ES-I3 (cell line): ENCODE measurements at regions not wholly inside any gene's neighbourhood (a gene's known extent, or its start where the extent isn't known, plus 50 kb on each side); places are given as distances from the start of the nearest gene placed in this dataset.

Source experiments
- H3K36me3 ChIP-seq: 2 replicates; pipeline ENCODE4 v1.6.1; 2013; ENCODE audit warnings: mild to moderate bottlenecking, low read length, control low read depth, moderate library complexity; ENCODE audit not compliant: insufficient read depth
- H3K4me1 ChIP-seq: 2 replicates; pipeline ENCODE4 v1.6.1; 2013; ENCODE audit warnings: mild to moderate bottlenecking, control low read depth, low read length; ENCODE audit not compliant: insufficient read depth
- H3K9ac ChIP-seq: 2 replicates; pipeline ENCODE4 v1.6.1; 2013; ENCODE audit warnings: low read depth, mild to moderate bottlenecking, low read length, moderate library complexity
- H3K9me3 ChIP-seq: 2 replicates; pipeline ENCODE4 v1.6.1; 2013; ENCODE audit warnings: mild to moderate bottlenecking, low read length, moderate library complexity; ENCODE audit not compliant: control insufficient read depth, insufficient read depth

GRCh38 chr5:166961028-166961427, 1330.4 kb upstream of the WWC1 start:
- Histone ChIP-seq H3K9me3 (no peaks in the 10 kb centered on the region), H3K4me1 (no peaks in the 10 kb centered on the region), H3K36me3 (no peaks in the 10 kb centered on the region), H3K9ac (no peak overlapping the region)

- Histone ChIP-seq H3K36me3 (no peaks in the 10 kb centered on the region), H3K9me3 (no peaks in the 10 kb centered on the region)
Measured at GRCh38 chr5:166961913-166962312, 1329.5 kb upstream of the WWC1 start.

DNA sequence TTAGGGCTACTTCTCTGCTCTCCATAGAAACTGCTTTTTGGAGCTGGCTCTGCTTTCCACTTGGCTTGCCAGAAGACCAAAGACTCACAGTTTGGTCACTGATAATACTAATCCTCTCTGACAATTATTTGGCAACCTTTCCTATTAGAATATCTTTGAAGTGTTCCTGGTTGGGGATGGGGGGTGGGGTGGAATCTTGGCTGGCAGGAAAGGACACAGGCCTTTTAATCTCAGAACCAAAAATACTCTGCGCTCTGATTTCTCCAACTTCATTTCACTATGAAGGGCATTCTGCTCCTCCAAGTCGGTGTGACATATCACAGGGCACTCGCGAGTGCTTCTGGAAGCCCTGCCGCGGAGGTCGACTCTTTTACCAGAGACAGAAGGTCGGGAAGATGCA, 1329.0 kb upstream of the WWC1 start:
- Histone ChIP-seq H3K9me3 (no peaks in the 10 kb centered on the region), H3K36me3 (no peaks in the 10 kb centered on the region), H3K4me1 (no peaks in the 10 kb centered on the region), H3K9ac (no peak overlapping the region)

More at GRCh38 chr5:166961913-166962312, 1329.5 kb upstream of the WWC1 start:
- Histone ChIP-seq H3K9ac (no peak overlapping the region), H3K4me1 (no peaks in the 10 kb centered on the region)

- no peaks in the 10 kb centered on the region for H3K9me3 ChIP-seq
- no peak overlapping the region for H3K9ac ChIP-seq
- no peaks in the 10 kb centered on the region for H3K4me1 ChIP-seq
- no peaks in the 10 kb centered on the region for H3K36me3 ChIP-seq
Measured at GRCh38 chr5:166963596-166963995, 1327.8 kb upstream of the WWC1 start.

DNA sequence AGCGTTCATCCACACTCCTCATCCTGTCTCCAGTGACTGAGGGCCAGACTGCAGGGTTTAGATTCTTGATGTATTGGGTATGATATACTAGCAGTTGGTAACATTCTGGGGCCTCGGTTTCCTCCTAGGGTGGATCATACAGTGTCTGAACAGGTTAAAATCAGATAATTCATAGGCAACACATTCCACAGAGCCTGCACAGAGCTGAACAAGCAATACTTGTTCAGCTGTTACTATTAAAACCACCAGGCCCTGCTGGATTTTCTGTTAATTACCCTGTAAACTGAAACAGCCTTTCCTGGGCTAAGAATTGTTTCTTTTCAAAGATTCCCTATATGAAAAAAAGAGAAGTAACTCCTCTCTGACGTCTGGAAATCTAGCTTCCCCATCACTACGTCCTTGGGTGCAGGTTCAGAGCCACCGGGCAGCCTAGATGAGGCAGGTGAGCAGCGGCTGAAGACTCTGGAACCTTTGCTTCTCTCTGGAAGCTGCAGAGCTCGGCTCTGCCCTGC, 1313.5 kb upstream of the WWC1 start:
- peak overlapping the region; percentile 69 for H3K9ac ChIP-seq
- no peaks in the 10 kb centered on the region for H3K9me3 ChIP-seq
- peaks cover 7% of the 10 kb centered on the region; the same call in 1 of the 2 replicates for H3K4me1 ChIP-seq
- no peaks in the 10 kb centered on the region for H3K36me3 ChIP-seq

DNA sequence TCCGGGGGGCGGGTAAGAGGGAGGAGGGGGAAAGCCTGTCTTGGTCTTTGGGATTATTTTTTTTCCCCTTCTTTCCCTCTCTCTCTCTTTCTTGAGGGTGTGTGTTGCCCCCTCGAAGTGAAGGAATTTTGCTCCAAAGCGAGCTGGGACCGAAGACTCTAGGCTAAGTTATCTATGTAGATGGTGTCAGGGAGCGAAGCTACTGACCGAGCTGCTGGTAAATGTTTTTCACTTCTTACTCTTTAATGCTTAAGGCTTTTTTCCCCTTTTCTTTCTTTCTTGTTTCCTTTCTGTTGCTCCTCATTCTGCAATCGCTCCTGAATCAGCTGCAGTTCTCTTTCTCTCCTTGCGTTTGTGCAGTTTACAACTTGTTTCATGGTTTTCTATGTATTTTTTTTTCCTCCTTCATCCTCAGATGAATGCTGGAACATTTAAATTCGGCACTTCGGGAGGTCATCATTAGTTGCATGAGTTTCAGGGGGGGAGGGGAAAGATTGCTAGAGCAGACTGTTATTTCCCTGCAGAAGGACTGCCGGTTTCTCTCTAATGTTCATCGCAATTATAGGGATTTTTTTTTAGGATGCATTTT, 1312.0 kb upstream of the WWC1 start:
- peak overlapping the region; percentile 69 for H3K9ac ChIP-seq

GRCh38 chr5:166980666-166981065, 1310.8 kb upstream of the WWC1 start:
- no peak overlapping the region for H3K9ac ChIP-seq
- peaks cover 7% of the 10 kb centered on the region; the same call in 1 of the 2 replicates for H3K4me1 ChIP-seq
- no peaks in the 10 kb centered on the region for H3K9me3 ChIP-seq
- H3K36me3 ChIP-seq = no peaks in the 10 kb centered on the region

More for the DNA sequence above, 1312.0 kb upstream of the WWC1 start:
- Histone ChIP-seq H3K4me1 (peaks cover 7% of the 10 kb centered on the region; the same call in 1 of the 2 replicates), H3K9me3 (no peaks in the 10 kb centered on the region), H3K36me3 (no peaks in the 10 kb centered on the region)

GRCh38 chr5:166982226-166982625, 1309.2 kb upstream of the WWC1 start:
- H3K36me3 ChIP-seq = no peaks in the 10 kb centered on the region
- H3K9ac ChIP-seq = no peak overlapping the region
- no peaks in the 10 kb centered on the region for H3K9me3 ChIP-seq
- H3K4me1 ChIP-seq = peaks cover 7% of the 10 kb centered on the region; the same call in 1 of the 2 replicates

DNA sequence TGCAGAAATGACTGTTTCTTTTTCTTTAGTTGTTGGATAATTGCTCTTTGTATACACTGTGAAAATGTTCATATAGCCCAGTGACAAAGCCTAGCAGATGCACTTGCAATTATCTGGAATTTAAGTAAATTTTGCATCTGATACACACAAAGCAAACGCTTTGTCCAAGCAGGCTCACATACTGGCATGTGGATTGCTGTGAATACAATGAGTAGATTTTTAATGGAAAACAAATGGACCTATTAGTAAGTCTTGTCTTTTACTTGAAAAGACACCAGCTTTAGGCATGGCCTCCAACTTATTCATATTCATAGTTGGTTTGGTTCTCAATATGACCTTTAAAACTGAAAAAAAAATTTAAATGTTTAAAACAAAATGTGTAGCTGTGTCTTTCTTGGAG, 1299.8 kb upstream of the WWC1 start:
- no peaks in the 10 kb centered on the region for H3K9me3 ChIP-seq
- H3K36me3 ChIP-seq = no peaks in the 10 kb centered on the region
- no peak overlapping the region for H3K9ac ChIP-seq
- peaks cover 17% of the 10 kb centered on the region for H3K4me1 ChIP-seq

- Histone ChIP-seq H3K9me3 (no peaks in the 10 kb centered on the region), H3K36me3 (no peaks in the 10 kb centered on the region), H3K4me1 (peaks cover 17% of the 10 kb centered on the region)
Measured at GRCh38 chr5:166992108-166992507, 1299.3 kb upstream of the WWC1 start.

DNA sequence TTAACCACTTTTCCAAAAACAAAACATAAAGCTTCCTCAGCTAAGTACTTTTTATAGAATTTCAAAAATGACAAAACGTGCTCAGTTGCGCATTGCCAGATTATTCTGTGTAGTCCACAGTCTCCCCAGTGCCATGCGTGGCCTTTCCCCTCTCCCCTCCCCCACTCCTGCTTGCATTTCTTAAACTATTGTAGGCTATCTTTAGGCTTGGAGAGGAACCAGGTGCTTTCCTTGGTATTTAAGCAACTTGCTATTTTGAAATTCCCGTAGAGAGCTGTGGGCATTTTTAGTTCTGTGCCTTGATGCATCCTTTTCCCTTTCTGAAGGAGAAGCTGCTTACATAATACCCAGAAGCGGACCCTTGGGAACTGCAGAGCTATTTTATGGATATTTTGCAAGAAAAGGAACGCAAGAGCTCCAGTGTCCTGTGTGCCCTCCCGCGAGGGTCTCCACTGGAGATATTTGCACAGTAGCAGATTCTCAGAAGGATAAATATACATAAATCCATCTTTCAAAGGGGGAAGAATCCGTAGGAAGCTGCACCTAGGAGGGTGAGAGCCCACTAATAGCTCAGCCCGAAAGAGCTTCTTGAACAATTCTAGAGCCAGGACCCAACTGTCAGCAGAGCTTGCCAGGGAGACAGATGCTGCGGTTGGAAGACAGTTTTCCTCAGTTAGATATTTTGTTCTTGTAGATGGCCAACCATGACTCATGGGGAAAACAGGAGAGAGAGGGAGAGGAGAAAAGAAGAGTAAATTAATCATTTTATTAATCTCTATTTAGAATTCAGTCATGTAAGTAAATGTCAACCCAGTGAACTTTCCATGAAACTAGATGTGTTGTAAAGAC, 1298.3 kb upstream of the WWC1 start:
- peaks cover 17% of the 10 kb centered on the region for H3K4me1 ChIP-seq
- no peak overlapping the region for H3K9ac ChIP-seq
- H3K36me3 ChIP-seq = no peaks in the 10 kb centered on the region
- no peaks in the 10 kb centered on the region for H3K9me3 ChIP-seq

More at GRCh38 chr5:166992108-166992507, 1299.3 kb upstream of the WWC1 start:
- no peak overlapping the region for H3K9ac ChIP-seq

DNA sequence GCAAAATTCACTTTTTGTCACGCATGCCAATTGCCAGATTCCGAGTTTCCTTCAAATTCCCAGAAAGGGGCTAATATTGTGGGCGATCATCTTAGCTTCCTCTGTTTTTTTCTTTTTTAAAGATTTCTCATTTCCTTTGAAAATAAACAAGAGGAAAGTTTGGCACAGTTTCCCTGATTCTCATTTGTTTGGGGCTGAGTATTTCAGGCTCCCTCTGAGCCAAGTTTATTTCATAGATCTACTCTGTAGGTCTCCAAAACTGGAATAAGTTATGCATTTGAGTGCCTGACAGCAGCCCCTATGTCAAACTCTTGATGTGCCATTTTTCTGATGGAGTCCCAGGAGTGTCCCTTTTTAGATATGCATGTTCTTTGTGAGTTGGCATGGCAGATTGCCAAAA, 1297.2 kb upstream of the WWC1 start:
- H3K9me3 ChIP-seq = no peaks in the 10 kb centered on the region

GRCh38 chr5:167001246-167001645, 1290.2 kb upstream of the WWC1 start:
- H3K9me3 ChIP-seq = no peaks in the 10 kb centered on the region
- no peak overlapping the region for H3K9ac ChIP-seq
- H3K4me1 ChIP-seq = peaks cover 7% of the 10 kb centered on the region; the same call in 1 of the 2 replicates
- no peaks in the 10 kb centered on the region for H3K36me3 ChIP-seq

More for the DNA sequence above, 1297.2 kb upstream of the WWC1 start:
- H3K9ac ChIP-seq = no peak overlapping the region
- H3K4me1 ChIP-seq = peaks cover 17% of the 10 kb centered on the region
- H3K36me3 ChIP-seq = no peaks in the 10 kb centered on the region

DNA sequence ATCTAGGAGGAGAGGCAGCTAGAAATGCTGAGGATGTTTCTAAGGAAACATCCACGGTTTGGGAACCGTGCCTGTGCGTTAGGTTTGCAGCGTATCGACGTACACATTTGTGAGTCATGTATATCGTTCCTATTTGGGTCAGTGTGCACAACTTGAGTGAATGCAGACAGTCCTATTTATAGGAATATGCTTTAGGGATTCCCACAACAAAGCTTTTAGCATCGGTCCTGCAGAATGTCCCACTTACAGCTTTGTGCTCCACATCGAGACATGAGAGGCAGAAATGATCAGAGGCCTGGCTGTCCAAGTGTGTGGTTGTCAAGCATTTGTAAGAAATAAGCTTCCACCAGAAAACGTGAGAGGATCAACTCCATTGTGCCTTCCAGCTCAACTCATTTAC, 1282.7 kb upstream of the WWC1 start:
- Histone ChIP-seq H3K9ac (no peak overlapping the region), H3K36me3 (no peaks in the 10 kb centered on the region), H3K4me1 (no peaks in the 10 kb centered on the region), H3K9me3 (no peaks in the 10 kb centered on the region)

GRCh38 chr5:167011196-167011595, 1280.2 kb upstream of the WWC1 start:
- H3K9ac ChIP-seq = no peak overlapping the region
- no peaks in the 10 kb centered on the region for H3K4me1 ChIP-seq
- H3K9me3 ChIP-seq = no peaks in the 10 kb centered on the region
- no peaks in the 10 kb centered on the region for H3K36me3 ChIP-seq
